OCI-LY3 (cell line): ENCODE measurements at regions not wholly inside any gene's neighbourhood (a gene's known extent, or its start where the extent isn't known, plus 50 kb on each side); places are given as distances from the start of the nearest gene placed in this dataset.

ENCODE experiments used
- EZH2phosphoT487 ChIP-seq: fragments of 200-600 bp; shearing (Covaris generic); IDR thresholded peaks from 2 replicates; pipeline ENCODE4 v1.6.1; 2018; ENCODE audit warnings: antibody characterized with exemption, mixed run types, low read depth
- TF ChIP-seq, protein P1 (sequence below): fragments of 200-600, 300-600 bp; sonication (generic); IDR thresholded peaks from 2 replicates; pipeline ENCODE4 v1.5.1; 2014; ENCODE audit warnings: antibody characterized with exemption, low read length, low read depth

DNA sequence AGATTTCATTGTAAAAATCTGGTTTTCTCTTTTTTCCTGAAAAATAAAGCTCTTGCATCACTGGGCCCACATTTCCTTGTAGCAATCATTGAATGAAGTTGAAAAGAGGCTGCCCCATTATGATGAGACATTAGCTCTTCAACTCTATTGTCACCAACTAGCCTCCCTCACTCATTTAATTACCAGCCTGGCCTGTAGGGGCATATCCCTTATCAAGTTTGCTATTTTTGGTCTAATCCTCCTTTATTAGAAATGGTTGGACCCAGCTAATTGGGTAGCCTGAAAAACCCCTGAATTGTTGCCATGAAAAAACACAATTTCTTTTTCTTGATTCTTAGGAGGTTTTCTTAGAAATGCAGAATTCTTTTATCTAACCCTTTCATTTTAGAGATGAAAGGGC is 164.6 kb upstream of the CASK start:
- TF ChIP-seq, protein P1, sequence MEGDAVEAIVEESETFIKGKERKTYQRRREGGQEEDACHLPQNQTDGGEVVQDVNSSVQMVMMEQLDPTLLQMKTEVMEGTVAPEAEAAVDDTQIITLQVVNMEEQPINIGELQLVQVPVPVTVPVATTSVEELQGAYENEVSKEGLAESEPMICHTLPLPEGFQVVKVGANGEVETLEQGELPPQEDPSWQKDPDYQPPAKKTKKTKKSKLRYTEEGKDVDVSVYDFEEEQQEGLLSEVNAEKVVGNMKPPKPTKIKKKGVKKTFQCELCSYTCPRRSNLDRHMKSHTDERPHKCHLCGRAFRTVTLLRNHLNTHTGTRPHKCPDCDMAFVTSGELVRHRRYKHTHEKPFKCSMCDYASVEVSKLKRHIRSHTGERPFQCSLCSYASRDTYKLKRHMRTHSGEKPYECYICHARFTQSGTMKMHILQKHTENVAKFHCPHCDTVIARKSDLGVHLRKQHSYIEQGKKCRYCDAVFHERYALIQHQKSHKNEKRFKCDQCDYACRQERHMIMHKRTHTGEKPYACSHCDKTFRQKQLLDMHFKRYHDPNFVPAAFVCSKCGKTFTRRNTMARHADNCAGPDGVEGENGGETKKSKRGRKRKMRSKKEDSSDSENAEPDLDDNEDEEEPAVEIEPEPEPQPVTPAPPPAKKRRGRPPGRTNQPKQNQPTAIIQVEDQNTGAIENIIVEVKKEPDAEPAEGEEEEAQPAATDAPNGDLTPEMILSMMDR, result no peak
- no peak for TF ChIP-seq EZH2phosphoT487
